DOHH2 (cell line): ENCODE measurements at regions not wholly inside any gene's neighbourhood (a gene's known extent, or its start where the extent isn't known, plus 50 kb on each side); places are given as distances from the start of the nearest gene placed in this dataset.

Experiments used
- H3F3A ChIP-seq: fragments of 200-600 bp; sonication (generic), shearing (Covaris generic); 2 replicates; pipeline ENCODE4 v1.6.0; 2016; ENCODE audit warnings: antibody characterized with exemption, mild to moderate bottlenecking; ENCODE audit not compliant: control insufficient read depth, insufficient read depth
- H3K27ac ChIP-seq: fragments of 200-600 bp; sonication (generic); 2 replicates; pipeline ENCODE4 v1.5.1; 2014; ENCODE audit warnings: low read depth, mild to moderate bottlenecking, low read length, moderate library complexity
- H3K27me3 ChIP-seq: fragments of 200-600 bp; sonication (generic); 2 replicates; pipeline ENCODE4 v1.6.1; 2014; ENCODE audit warnings: mild to moderate bottlenecking, low read length, mixed read lengths; ENCODE audit not compliant: control insufficient read depth
- H3K36me3 ChIP-seq: fragments of 200-600 bp; sonication (generic); 2 replicates; pipeline ENCODE4 v1.6.1; 2014; ENCODE audit warnings: mild to moderate bottlenecking, low read length, moderate library complexity, mixed read lengths; ENCODE audit not compliant: control insufficient read depth
- H3K4me1 ChIP-seq: fragments of 200-600 bp; sonication (generic); 2 replicates; pipeline ENCODE4 v1.6.1; 2014; ENCODE audit warnings: mild to moderate bottlenecking, low read length, mixed read lengths; ENCODE audit not compliant: control insufficient read depth
- H3K4me2 ChIP-seq: fragments of 200-600 bp; sonication (generic); 2 replicates; pipeline ENCODE4 v1.6.0; 2014; ENCODE audit warnings: mild to moderate bottlenecking, low read length, moderate library complexity
- H3K4me3 ChIP-seq: fragments of 200-600 bp; sonication (generic); 2 replicates; pipeline ENCODE4 v1.5.1; 2014; ENCODE audit warnings: mild to moderate bottlenecking, low read length, mixed read lengths
- H3K79me2 ChIP-seq: fragments of 200-600 bp; sonication (generic); 2 replicates; pipeline ENCODE4 v1.6.1; 2014; ENCODE audit warnings: mild to moderate bottlenecking, low read length, mixed read lengths; ENCODE audit not compliant: control insufficient read depth
- H3K9me2 ChIP-seq: fragments of 200-600 bp; sonication (generic); replicated peaks from 2 replicates; pipeline ENCODE4 v1.6.1; 2014; ENCODE audit warnings: mild to moderate bottlenecking, low read length, mixed read lengths; ENCODE audit not compliant: control insufficient read depth
- H3K9me3 ChIP-seq: fragments of 200-600 bp; sonication (generic); 2 replicates; pipeline ENCODE4 v1.6.1; 2014; ENCODE audit warnings: antibody characterized with exemption, low read length, mixed read lengths; ENCODE audit not compliant: control insufficient read depth, insufficient read depth
- H4K20me1 ChIP-seq: fragments of 200-600 bp; sonication (generic); 2 replicates; pipeline ENCODE4 v1.6.0; 2014; ENCODE audit warnings: low read depth, mild to moderate bottlenecking, antibody characterized with exemption, low read length, moderate library complexity; ENCODE audit not compliant: control insufficient read depth, insufficient read depth
- EZH2phosphoT487 ChIP-seq: fragments of 200-600 bp; sonication (generic); IDR thresholded peaks from 2 replicates; pipeline ENCODE4 v1.6.1; 2017; ENCODE audit warnings: borderline replicate concordance, mild to moderate bottlenecking, antibody characterized with exemption, low read length, moderate library complexity, mixed read lengths
- TF ChIP-seq, protein P1 (sequence below): fragments of 200-600 bp; sonication (generic); IDR thresholded peaks from one replicate; pipeline ENCODE4 v1.5.1; 2014; ENCODE audit warnings: antibody characterized with exemption, mild to moderate bottlenecking, low read depth, low read length; ENCODE audit not compliant: poor library complexity, severe bottlenecking

DNA sequence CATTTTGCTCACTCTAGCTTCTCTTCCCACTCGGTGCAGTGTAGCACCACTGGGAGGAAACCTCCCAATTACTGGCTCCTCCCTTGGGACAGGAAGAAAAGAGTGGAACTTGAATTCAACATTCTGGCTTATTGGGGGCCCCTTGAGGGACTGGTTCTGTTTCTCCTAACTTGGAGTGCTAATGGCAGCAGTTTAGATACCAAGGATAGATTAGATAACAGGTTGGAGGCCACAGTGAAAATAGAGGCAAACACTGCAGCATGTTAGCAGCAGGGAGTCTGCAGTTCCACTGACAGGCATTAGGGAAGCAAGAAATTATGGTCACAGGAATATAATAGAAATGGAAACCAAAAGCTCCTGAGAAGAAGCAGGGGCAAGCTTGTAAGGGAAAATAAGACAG, 322.0 kb downstream of the ABCC12 start:
- no peak for TF ChIP-seq EZH2phosphoT487
- TF ChIP-seq, protein P1, sequence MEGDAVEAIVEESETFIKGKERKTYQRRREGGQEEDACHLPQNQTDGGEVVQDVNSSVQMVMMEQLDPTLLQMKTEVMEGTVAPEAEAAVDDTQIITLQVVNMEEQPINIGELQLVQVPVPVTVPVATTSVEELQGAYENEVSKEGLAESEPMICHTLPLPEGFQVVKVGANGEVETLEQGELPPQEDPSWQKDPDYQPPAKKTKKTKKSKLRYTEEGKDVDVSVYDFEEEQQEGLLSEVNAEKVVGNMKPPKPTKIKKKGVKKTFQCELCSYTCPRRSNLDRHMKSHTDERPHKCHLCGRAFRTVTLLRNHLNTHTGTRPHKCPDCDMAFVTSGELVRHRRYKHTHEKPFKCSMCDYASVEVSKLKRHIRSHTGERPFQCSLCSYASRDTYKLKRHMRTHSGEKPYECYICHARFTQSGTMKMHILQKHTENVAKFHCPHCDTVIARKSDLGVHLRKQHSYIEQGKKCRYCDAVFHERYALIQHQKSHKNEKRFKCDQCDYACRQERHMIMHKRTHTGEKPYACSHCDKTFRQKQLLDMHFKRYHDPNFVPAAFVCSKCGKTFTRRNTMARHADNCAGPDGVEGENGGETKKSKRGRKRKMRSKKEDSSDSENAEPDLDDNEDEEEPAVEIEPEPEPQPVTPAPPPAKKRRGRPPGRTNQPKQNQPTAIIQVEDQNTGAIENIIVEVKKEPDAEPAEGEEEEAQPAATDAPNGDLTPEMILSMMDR = no peak

DNA sequence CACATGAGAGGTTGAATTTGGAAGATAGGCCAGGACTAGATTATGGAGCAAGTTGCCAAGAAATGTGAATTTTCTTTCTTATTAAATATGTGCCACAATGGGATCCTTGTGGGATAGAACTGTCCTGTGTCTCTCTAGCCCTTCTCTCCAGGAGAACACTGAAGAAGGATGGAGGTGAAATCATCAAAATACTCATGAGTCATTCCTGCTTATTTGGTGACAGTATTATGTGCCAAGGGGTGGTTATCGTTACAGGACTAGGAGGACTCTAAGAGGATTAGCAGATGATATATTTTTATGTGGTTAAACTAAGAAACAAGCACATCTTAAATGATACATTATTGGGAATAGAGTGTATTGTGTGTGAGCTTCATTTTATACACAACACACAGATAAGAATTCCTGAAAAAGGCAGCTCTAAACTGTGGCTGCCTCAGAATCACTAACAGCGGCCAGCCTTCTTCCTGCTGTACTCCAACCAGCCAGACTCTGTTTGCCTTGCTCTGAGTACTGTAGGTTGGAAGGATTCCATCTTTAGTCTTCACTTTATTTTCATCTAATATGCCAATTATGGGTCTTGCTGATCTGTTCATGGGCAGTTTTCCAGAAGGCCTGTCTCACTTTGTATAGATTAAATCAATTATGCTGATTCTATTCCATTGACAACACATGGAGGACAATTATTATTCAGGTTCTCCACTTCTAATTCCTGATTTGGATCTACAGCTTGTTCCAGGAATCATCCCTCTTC, 325.8 kb downstream of the ABCC12 start:
- H3F3A ChIP-seq = no peaks in the 10 kb centered on the region
- no peak overlapping the region for H3K27ac ChIP-seq
- peaks cover 6% of the 10 kb centered on the region for H3K27me3 ChIP-seq
- no peaks in the 10 kb centered on the region for H3K4me1 ChIP-seq
- no peak overlapping the region for H3K4me3 ChIP-seq
- no peaks in the 10 kb centered on the region for H3K36me3 ChIP-seq
- H4K20me1 ChIP-seq = no peaks in the 10 kb centered on the region
- TF ChIP-seq, protein P1 = no peak
- TF ChIP-seq EZH2phosphoT487 = no peak
- H3K9me3 ChIP-seq = 0 out of 2 replicates have a peak, but pooled peaks cover 3% of the 10 kb centered on the region
- no peaks in the 10 kb centered on the region for H3K9me2 ChIP-seq
- H3K4me2 ChIP-seq = no peak overlapping the region
- no peaks in the 10 kb centered on the region for H3K79me2 ChIP-seq

More for the DNA sequence above, 322.0 kb downstream of the ABCC12 start:
- Histone ChIP-seq H3F3A (no peaks in the 10 kb centered on the region), H3K4me2 (no peak overlapping the region), H3K27ac (no peak overlapping the region), H4K20me1 (no peaks in the 10 kb centered on the region), H3K27me3 (no peaks in the 10 kb centered on the region), H3K4me1 (no peaks in the 10 kb centered on the region), H3K9me2 (no peaks in the 10 kb centered on the region), H3K4me3 (no peak overlapping the region), H3K79me2 (no peaks in the 10 kb centered on the region), H3K36me3 (no peaks in the 10 kb centered on the region), H3K9me3 (no peaks in the 10 kb centered on the region)

DNA sequence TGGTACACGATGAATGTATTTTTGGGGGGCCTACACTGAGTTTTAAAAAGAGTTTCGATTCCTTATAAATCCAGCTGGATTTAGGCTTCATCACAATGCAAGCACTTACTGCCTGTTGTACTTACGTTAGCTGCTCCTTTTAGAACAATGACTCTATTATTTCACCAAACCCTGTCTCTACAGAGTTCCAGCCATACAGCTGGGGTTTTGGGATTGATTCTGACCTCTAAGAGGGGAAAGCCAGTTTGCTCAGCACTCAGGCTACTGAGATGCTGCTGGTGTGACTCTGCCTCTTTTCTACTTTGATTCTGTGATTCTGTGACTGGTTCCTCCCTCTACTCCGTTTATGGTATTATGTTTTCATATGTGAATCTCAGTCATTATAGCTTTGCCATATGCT, 329.7 kb downstream of the ABCC12 start:
- Histone ChIP-seq H4K20me1 (no peaks in the 10 kb centered on the region), H3K27me3 (peaks cover 8% of the 10 kb centered on the region), H3K27ac (no peak overlapping the region), H3K4me1 (no peaks in the 10 kb centered on the region), H3K4me2 (no peak overlapping the region), H3K4me3 (no peak overlapping the region), H3K9me3 (0 out of 2 replicates have a peak, but pooled peaks cover 3% of the 10 kb centered on the region), H3K79me2 (no peaks in the 10 kb centered on the region), H3F3A (no peaks in the 10 kb centered on the region), H3K36me3 (no peaks in the 10 kb centered on the region), H3K9me2 (no peaks in the 10 kb centered on the region)
- no peak for TF ChIP-seq EZH2phosphoT487
- TF ChIP-seq, protein P1 = no peak
